ENCODE measurements at regions not wholly inside any gene's neighbourhood (a gene's known extent, or its start where the extent isn't known, plus 50 kb on each side); places are given as distances from the start of the nearest gene placed in this dataset.

DNA sequence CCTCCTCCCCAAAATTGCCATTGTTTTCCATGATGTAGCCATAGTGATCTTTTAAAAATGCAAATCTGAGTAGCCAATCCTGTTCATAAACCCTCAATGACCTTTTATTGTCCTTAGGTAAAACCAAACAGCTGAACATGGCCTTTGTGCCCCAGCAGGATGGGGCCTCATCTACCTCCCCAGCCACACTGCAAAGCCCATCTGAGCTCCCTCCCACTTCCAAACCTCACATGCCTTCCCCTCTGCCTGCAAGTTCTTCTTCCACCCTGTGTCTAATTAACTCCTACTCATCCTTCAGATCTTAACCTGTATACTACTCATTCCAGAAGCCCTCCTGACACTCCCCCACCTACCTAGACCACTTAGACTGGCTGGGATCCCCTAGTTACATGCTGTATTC lies 178.8 kb upstream of the NPVF start:
- TF ChIP-seq POLR2A (IDR thresholded peaks at IDR 0.05; ENCODE audit: low read depth, low read length): no peak
- TF ChIP-seq TAF1 (IDR thresholded peaks at IDR 0.05; ENCODE audit: low read depth, low read length): no peak
- no peak for TF ChIP-seq POLR2AphosphoS5 (IDR thresholded peaks at IDR 0.05; ENCODE audit: low read depth, low read length)
- no peak for TF ChIP-seq SPI1 (IDR thresholded peaks at IDR 0.05; ENCODE audit: low read depth, low read length)
